ENCODE measurements at regions not wholly inside any gene's neighbourhood (a gene's known extent, or its start where the extent isn't known, plus 50 kb on each side); places are given as distances from the start of the nearest gene placed in this dataset.
"Not testable (repeated sequence)": the region's sequence is repeated elsewhere in the genome, so short reads cannot be mapped to it uniquely, and the experiment has no call there.

DNA sequence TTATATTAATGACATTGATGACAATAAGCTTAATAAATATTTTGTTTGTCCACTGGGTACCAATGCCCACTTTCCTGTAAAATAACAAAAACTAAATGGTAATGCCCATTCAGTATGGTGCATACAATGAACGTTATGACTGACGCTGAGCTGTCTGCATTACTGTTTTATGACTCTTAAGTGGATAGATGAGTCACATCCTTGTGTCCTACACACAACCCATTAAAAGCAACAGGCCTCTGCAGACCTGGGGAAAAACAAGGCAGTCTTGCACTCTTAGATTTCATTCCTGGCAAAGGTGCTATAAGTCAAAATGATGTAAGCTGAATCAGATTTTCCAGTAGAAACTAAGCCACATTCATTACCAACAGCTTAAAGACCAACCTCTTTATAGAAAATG is 176.3 kb upstream of the TMEM45B start:
- DNase-seq, result no peak

DNA sequence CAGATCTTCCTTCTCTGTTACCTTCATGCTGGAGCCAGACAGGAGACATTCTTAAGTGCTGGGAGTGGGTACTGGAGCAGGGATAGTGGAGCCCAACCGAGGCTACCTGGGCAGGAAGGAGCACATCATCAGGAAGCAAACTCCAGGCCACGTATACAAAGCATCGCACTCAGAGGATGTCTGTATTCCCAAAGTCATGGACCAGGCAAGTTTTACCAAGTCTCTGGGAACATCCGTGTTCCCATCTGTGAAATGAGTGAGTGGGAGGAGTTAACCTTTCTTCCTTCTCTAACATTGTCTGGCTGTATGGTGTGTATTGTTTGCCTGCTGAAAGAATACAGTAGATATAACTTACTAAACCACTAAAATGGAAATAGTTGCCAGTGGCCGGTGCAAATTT is 175.0 kb upstream of the TMEM45B start:
- DNase-seq, result no peak

DNA sequence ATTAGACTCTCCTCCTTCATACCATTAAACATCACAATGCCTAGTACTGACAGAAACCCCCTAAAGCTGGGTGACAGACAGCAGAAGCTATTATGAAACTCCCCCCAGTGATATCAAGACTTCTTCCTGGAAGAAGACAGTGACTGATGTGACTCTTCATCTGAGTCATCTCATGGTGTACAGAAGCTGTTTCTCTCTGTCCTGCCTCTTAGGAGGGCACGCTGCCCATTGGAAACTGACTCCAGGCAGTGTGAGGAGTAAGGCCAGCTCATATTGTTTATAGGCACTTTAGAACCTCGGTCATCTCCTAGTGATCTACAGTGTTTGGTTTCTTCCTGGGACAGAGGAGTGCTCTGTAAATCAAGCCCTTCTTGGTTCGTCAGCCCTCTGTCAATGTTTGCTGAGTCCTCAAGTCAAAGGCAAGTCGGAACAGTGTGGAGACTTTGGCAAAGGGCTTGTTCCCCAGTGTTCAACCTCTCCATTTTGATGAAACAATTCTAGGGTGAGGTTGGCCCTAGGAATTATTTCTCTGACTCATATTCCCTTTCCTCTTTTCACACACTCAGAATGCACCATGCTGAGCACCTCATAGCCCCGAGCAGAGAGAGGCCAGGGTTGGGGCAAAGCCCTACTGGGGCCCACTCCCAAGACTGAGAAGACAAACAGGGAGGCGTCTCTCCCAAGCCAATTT is 172.5 kb upstream of the TMEM45B start:
- no peak for DNase-seq

DNA sequence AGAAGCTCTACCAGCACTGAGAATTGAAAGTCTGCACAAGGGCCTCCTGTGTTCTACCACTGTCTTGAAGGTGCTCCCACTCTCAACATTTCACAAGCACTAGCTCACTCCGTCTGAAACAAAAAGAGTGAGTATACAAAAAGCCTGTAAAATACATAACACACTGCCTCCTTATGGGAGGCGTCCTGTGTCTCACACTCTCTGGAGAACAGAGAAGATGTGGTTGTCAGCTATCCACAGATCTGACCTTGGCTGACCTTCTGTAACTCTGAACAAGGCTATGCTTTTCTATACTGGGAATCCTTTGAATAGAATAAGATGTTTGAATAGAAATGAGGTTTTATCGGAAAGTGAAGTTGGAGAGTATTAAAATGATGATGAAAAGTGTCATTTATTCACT is 171.3 kb upstream of the TMEM45B start:
- no peak for DNase-seq

DNA sequence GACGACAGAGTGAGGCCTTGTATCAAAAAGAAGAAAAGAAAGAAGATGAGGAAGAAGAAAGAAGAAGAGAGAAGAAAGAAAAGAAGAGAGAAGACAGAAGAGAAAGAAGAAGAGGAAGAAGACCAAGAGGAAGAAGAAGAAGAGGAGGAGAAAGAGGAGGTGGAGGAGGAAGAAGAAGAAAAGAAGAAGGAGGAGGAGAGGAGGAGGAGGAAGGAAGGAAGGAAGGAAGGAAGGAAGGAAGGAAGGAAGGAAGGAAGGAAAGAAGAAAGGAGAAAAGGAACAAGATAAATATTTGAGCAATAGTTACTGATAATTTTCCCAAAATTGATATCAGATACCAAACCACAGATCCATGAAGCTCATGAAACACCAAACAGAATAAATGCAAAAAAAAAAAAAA is 169.7 kb upstream of the TMEM45B start:
- DNase-seq, result no peak

DNA sequence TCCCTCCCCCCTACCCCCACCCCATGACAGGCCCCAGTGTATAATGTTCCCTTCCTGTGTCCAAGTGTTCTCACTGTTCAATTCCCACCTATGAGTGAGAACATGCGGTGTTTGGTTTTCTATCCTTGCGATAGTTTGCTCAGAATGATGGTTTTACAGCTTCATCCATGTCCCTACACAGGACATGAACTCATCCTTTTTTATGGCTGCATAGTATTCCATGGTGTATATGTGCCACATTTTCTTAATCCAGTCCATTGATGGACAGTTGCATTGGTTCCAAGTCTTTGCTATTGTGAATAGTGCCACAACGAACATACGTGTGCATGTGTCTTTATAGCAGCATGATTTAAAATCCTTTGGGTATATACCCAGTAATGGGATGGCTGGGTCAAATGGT is 165.6 kb upstream of the TMEM45B start:
- not testable (repeated sequence) for DNase-seq

DNA sequence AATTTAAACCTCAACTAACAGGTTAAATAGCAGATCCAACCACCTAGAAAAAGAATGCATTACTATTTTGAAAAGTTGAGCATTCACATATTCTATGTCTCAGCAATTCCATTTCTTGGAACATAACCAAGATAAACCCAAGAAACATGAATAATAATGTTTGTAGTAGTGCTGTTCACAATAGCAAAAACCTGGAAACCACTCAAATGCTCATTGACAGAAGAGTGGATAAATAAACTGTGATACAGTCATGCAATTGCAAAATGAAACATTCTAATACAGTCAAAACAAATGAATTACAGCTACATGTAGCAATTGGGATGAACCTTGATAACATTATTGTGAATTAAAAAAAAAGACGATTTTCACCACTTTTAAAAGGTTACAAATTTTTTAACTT is 162.8 kb upstream of the TMEM45B start:
- DNase-seq, result no peak

DNA sequence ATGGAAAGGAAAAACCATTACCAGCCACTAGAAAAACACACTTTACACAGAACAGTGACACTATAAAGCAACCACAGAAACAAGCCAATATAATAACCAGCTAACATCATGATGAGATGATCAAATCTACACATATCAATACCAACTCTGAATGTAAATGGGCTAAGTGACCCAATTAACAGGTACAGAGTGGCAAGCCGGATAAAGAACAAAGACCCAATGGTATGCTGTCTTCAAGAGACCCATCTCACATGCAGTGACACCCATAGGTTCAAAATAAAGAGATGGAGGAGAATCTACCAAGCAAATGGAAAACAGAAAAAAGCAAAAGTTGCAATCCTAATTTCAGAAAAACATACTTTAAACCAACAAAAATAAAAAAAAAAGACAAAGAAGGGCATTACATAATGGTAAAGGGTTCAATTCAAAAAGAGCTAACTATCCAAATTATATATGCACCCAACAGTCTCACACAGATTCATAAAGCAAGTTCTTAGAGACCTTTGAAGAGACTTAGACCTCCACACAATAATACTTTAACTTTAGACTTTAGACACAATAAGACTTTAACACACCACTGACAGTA is 160.3 kb upstream of the TMEM45B start:
- no peak for DNase-seq

DNA sequence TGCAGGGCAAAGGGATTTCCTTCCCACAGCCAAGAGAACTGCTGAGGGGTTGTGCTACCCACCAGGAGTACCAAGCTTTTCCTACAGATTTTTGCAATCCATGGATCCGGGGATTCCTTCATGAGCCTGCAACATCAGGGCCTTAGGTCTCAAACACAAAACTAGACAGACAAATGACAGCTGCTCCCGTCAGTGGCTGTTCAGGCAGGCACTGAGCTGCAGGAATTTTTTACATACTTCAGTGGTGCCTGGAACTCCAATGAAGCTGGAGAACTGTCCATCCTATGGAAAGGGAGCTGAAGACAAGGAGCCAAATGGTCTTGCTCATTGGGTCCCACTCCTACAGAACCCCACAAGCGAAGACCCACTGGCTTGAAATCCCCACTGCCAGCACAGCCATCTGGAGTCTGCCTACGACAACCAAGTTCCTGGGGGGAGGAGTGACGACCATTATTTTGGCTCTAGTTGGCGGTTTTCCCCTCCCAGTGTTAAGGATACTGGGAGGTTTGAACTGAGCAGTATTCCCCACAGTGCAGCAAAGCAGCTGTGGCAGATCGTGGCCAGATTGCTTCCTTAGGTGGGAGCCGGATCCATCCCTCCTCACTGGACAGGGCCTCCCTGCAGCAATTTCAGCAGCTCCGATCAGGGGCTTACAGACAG is 157.7 kb upstream of the TMEM45B start:
- DNase-seq, result no peak

DNA sequence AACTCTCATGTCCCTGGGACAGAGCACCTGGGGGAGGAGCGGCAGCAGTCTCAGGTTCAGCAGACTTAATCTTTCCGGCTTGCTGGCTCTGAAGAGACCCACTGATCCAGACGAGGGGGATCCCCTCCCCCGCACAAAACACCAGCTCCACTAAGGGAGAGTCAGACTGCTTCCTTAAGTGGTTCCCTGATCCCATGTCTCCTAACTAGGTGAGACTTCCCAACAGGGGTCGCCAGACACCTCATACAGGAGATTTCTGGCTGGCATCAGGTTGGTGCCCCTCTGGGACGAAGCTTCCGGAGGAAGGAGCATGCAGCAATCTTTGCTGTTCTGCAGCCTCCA is 157.2 kb upstream of the TMEM45B start:
- no peak for DNase-seq

DNA sequence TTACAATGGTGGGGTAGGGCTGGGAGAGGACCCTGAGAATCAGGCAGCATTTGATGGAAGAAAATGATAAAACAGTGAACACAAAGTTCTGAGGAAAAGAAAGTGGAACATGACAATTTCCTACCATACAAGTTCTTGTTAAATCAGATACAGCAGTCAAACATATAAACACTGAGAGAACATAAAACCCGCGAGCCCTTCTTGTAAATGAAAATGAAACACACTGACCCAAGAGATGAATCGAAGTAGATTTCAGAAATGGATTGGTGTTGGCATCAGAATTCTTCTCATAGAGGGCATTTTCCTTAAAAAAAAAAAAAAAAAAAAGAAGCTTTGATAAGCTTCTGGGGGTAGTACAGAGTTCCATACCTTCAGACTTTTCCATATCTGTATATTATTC is 134.7 kb upstream of the TMEM45B start:
- DNase-seq, result no peak

DNA sequence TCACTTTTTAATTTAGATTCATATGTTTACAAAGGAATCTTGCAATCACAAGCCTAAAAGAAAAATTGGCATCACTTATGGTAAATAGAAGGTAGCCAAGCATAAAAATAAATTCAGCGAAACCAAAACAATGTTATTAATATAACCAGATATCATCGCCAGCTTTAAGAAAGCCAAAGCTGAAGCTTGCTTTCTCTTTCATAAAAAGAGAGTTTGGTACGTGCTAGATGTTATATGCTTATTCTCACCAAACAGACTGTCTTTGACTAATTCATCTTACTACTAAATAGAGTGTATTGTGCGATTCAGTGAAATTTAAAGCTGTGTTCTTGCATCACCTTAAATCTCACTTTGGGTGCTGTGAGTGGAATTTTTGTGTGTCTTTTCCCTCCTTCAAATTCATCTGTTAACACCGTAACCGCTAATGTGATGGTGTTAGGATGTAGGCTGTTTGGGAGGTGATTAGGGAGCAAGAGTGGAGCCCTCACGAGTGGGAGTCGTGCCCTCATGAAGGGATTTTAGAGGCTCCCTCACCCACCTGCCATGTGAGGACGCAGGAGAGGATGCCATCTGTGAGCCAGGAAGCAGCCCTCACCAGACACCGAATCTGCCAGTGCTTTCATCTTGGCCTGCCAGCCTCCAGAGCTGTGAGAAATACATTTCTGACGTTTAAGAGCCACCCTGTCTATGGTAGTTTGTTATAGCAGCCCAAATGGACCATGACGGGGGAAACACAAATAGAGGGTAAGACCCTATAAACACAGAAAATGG is 134.1 kb upstream of the TMEM45B start:
- no peak for DNase-seq

DNA sequence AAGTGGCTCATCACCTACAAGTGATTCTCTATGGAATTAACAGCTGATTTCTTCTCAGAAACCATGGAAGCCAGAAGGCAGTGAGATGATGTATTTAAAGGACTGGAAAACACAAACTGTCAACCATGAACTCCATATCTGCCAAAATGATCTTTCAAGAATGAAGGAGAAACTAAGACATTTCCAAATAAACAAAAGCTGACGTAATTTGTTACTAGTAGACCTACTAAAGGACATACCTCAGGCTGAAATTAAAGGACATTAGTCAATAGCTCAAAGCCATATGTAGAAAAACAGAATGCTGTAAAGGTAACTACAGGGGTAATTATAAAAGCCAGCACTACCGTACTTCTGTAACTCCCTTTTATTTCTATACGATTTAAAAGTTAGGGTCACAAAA is 129.4 kb upstream of the TMEM45B start:
- no peak for DNase-seq

DNA sequence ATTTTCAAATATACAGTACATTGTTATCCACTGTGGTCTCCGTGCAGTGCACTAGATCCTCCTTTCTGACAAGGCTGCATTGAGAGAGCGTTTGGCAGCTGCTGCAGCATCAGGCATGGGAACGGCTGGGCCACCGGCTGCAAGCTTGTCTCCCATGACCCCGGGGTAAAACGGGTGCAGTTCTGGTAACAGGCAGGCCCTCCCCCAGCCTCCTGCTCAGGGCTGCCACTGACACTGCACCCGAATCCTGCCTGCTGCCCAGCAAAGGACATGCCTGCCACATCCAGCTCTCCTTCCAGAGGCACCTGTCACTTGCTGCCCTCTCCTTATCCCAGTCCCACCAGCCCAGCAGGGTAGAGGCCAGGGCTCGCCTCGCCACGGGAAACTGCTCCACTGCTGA is 124.5 kb upstream of the TMEM45B start:
- no peak for DNase-seq

DNA sequence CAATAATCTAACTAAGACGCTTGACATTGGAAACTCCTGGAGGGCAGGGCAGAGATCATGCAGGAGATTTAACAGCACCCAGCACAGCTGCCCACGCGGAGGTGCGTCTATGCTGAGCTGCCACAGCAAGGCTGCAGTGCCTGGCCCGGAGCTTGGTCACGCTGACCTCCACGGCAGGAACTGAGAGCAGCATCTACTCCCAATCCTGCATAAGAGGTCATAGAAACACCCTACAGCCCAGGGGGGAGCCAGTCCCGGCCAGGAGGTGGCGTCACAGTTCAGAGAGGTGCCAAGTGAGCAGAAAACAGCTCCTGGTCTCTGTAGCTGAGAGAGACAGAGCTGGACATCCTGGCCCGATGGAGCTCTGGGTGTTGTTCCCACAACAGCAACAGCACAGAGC is 121.1 kb upstream of the TMEM45B start:
- no peak for DNase-seq

DNA sequence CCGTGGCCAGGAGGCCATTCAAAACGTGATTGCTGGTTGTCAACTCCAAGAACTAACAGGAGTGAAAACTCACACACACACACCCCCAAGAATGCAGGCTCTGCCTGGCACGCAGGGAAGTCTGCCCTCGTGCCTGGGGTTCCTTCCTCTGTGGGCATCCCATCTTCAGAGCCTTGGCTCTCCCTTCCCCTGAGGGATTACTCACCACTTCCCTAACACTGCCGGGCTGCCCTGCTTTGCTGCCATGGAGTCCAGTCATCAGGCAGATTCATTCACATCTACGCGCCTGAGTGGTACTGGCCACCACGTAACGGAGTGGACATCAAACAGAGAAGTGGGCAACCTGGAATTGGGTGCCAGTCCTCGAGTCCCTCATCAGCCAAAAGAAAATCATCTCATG is 120.7 kb upstream of the TMEM45B start:
- DNase-seq, result no peak

DNA sequence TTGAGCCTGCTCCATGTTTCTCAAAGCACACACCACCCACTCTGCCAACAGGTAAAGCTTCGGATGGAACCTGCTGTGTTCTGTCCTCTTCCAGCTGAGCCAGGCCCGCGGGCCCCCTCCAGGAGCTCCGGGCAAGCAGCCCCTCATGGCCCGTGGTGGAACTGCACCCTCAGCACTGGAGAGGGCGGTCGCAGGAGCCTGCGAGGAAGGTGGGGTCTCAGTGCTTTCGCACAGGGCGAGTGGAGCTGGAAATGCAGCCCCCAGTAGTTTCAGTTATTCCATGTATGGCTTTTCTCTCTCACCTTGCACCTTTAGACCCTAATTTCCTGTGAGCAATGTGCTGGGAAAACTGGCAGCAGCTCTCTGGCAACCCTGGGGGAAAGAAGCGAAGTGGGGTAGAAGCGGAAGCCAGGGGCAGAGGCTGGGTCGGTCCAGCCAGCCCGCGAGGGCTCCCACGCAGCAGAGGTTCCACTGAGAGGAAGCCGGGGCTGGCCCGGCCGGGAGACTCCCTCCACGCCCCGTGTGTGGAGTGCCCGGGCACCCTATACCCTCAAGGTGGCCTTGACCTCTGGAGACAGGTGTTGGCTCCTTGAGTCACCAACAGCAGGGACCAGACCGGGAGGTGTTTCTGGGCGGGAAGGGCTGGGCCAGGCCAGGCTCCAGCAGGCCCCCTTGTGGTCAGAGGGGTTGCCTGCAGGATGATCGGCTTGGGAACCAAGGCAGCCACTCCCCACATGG is 119.9 kb upstream of the TMEM45B start:
- peak; percentile 27 for DNase-seq

DNA sequence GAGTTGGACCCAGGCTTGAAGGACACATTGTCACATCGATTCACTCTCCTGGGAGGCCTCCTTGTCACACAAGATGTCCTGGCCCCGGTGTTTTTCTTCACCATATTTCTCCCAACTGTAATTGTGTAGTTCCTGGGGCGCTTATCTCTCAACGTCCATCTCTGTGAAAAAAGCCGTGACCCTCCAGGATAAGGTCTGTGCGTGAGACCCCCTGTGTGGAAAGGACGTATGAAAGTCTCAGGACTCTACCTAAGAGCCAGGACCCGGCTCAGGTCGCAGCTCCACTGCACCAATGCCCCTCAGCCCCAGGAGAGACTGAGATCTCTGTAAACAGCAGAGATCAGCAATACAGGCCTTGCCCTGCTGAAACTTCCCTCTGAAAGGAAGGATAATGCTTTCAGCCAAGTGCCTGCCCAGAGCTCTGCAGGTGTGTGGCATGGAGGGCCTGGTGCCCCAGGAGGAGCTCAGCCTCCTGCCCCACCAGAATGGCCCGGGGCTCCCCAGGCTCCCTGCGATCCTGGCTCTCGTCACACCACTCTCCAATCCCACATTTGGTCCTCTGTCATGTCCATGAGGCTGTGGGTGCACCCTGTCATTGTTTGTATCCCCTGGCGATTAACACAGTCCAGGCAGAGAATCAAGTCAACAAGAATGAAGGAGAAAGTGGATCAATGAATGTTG is 119.2 kb upstream of the TMEM45B start:
- DNase-seq, result no peak

DNA sequence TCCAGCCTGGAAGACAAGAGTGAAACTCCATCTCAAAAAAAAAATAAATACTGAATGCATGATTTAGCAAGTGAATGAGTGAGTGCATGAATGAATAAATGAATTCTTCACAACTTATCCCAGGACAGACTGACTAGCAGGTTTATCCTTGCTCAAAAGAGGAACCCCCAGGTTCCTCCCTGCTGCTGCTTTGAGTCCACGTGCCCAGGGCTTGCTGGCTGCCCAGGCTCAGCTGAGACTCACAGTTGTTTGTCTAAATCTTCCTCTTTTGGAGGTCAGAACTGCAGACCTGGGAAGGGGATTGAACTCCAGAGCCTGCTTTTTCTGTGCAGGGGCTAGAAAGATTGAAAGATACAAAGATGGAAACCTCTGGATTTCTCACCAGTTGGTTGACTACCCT is 117.4 kb upstream of the TMEM45B start:
- peak; percentile 2 for DNase-seq

DNA sequence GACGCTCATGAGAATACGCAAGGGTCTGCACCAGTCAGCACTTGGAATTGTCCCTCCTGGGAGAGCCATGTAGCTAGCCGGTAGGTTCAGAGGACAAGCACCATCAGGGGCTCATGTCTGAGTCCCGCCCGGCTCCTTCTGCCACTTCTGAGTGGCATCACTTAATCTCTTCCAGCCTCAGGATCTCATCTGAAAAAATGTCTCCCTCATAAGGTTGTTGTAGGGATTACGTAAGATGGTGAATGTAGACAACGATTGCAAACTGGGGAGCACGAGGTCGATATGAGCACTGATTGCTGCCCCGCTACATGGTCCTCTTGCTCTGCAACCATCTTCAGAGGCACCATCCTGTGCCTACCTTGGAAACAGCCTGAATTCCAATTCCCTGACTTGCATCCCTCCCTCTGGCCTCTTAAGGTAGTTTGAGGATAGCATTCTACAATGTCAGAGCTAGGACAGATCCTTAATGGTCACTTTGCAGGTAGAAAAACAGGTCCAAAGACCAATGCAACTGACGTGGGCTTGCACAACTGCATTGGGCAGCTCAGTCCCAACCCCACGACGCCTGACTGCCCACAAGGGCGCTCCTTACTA is 115.8 kb upstream of the TMEM45B start:
- DNase-seq, result no peak

DNA sequence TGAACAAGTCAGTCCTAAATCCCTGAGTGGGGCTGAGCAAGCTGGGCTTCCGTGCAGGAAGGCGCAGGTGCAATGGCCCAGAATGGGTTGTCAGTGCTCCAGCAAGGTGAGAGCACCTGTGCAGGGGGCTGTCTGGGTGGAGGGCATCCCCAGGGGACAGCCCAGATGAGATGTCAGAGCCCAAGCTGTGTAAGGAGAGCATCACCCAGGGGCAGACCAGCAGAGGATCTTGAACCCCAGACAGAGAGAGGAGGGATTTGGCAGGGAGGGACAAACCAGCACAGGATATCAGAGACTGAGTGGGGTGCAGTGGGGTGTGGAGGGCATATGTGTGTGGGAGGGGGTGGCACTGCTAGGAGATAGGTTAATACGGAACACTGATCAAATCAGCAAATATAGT is 114.9 kb upstream of the TMEM45B start:
- DNase-seq, result no peak

DNA sequence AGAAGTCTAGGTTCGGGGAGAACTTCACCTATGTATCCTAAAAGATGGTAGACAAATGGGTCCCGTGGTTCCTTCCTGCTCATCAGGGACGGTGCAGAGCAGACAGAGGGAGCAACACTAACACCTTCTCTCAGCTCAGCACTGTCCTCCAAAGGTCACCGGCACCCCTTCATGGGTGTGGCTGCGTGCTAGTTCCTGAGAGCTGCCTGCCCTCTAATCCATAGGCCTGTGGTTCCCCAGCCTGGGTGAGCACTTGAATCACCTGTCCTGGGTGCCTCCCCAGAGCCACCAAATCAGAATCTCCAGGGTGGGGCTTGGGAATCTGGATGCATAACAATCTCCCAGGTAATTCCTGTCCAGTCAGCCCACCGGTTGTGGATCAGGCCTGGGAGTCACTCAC is 113.9 kb upstream of the TMEM45B start:
- DNase-seq, result no peak
